ENCODE measurements at regions not wholly inside any gene's neighbourhood (a gene's known extent, or its start where the extent isn't known, plus 50 kb on each side); places are given as distances from the start of the nearest gene placed in this dataset.

DNA sequence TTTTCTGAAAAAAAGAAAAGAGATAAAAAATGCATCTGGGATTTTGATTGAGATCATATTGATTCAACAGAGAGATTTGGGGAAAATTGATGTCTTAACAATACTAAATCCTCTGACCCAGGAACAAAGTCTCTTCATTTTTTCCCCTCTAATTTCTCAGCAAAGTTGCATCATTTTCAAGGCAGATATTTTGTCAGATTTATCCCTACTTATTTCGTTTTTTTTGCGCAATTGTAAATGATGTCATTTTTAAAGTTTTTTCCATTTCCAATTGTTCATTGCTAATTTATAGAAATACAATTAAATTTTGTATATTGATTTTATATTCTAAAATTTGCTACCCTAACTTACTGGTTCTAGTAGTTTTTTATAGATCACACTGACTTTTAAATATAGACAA lies 97.7 kb upstream of the TMEM170B start:
- no peaks in the 10 kb centered on the region for H3K36me3 ChIP-seq (ENCODE audit: control insufficient read depth in 2 of 2, insufficient read depth in 2 of 2, low read length in 2 of 2)
- peak overlapping the region in 1 of 2 donors; percentile 32 for H3K27ac ChIP-seq (ENCODE audit: low read depth in 2 of 2, low read length in 2 of 2)
- H3K4me1 ChIP-seq (ENCODE audit: control insufficient read depth in 2 of 2, insufficient read depth in 2 of 2, low read length in 2 of 2) = peaks cover 5 to 20% of the 10 kb centered on the region in 2 donors
- no peak overlapping the region for H3K9ac ChIP-seq (ENCODE audit: low read depth in 1 of 2, low read length in 2 of 2)
- H3K9me3 ChIP-seq (ENCODE audit: control insufficient read depth in 2 of 2, low read length in 2 of 2) = no peaks in the 10 kb centered on the region
- no peak overlapping the region for H3K4me3 ChIP-seq (ENCODE audit: low read length in 2 of 2)
- no peaks in the 10 kb centered on the region for H3K27me3 ChIP-seq (ENCODE audit: control insufficient read depth in 2 of 2, insufficient read depth in 2 of 2, low read length in 2 of 2)

- Histone ChIP-seq H3K27me3 (ENCODE audit: control insufficient read depth in 2 of 2, insufficient read depth in 2 of 2, low read length in 2 of 2) (no peaks in the 10 kb centered on the region), H3K9ac (ENCODE audit: low read depth in 1 of 2, low read length in 2 of 2) (no peak overlapping the region), H3K4me1 (ENCODE audit: control insufficient read depth in 2 of 2, insufficient read depth in 2 of 2, low read length in 2 of 2) (peaks cover 10 to 28% of the 10 kb centered on the region in 2 donors), H3K9me3 (ENCODE audit: control insufficient read depth in 2 of 2, low read length in 2 of 2) (no peaks in the 10 kb centered on the region), H3K4me3 (ENCODE audit: low read length in 2 of 2) (no peak overlapping the region), H3K36me3 (ENCODE audit: control insufficient read depth in 2 of 2, insufficient read depth in 2 of 2, low read length in 2 of 2) (no peaks in the 10 kb centered on the region), H3K27ac (ENCODE audit: low read depth in 2 of 2, low read length in 2 of 2) (no peak overlapping the region)
Observed at GRCh38 chr6:11439017-11439420, 98.5 kb upstream of the TMEM170B start.

GRCh38 chr6:11437824-11438459 lies 99.6 kb upstream of the TMEM170B start:
- no peaks in the 10 kb centered on the region for H3K9me3 ChIP-seq (ENCODE audit: control insufficient read depth in 2 of 2, low read length in 2 of 2)
- H3K27me3 ChIP-seq (ENCODE audit: control insufficient read depth in 2 of 2, insufficient read depth in 2 of 2, low read length in 2 of 2) = no peaks in the 10 kb centered on the region
- H3K9ac ChIP-seq (ENCODE audit: low read depth in 1 of 2, low read length in 2 of 2) = no peak overlapping the region
- H3K4me3 ChIP-seq (ENCODE audit: low read length in 2 of 2) = no peak overlapping the region
- H3K27ac ChIP-seq (ENCODE audit: low read depth in 2 of 2, low read length in 2 of 2) = peak overlapping the region in 1 of 2 donors; percentile 2
- H3K4me1 ChIP-seq (ENCODE audit: control insufficient read depth in 2 of 2, insufficient read depth in 2 of 2, low read length in 2 of 2) = peaks cover 18 to 34% of the 10 kb centered on the region in 2 donors
- H3K36me3 ChIP-seq (ENCODE audit: control insufficient read depth in 2 of 2, insufficient read depth in 2 of 2, low read length in 2 of 2) = no peaks in the 10 kb centered on the region

- H3K27me3 ChIP-seq (ENCODE audit: control insufficient read depth in 2 of 2, insufficient read depth in 2 of 2, low read length in 2 of 2) = no peaks in the 10 kb centered on the region
- no peak overlapping the region for H3K27ac ChIP-seq (ENCODE audit: low read depth in 2 of 2, low read length in 2 of 2)
- no peak overlapping the region for H3K9ac ChIP-seq (ENCODE audit: low read depth in 1 of 2, low read length in 2 of 2)
- H3K4me3 ChIP-seq (ENCODE audit: low read length in 2 of 2) = no peak overlapping the region
- no peaks in the 10 kb centered on the region for H3K9me3 ChIP-seq (ENCODE audit: control insufficient read depth in 2 of 2, low read length in 2 of 2)
- no peaks in the 10 kb centered on the region for H3K36me3 ChIP-seq (ENCODE audit: control insufficient read depth in 2 of 2, insufficient read depth in 2 of 2, low read length in 2 of 2)
- peaks cover 18 to 34% of the 10 kb centered on the region in 2 donors for H3K4me1 ChIP-seq (ENCODE audit: control insufficient read depth in 2 of 2, insufficient read depth in 2 of 2, low read length in 2 of 2)
Observed at GRCh38 chr6:11436508-11437096, 100.9 kb upstream of the TMEM170B start.

DNA sequence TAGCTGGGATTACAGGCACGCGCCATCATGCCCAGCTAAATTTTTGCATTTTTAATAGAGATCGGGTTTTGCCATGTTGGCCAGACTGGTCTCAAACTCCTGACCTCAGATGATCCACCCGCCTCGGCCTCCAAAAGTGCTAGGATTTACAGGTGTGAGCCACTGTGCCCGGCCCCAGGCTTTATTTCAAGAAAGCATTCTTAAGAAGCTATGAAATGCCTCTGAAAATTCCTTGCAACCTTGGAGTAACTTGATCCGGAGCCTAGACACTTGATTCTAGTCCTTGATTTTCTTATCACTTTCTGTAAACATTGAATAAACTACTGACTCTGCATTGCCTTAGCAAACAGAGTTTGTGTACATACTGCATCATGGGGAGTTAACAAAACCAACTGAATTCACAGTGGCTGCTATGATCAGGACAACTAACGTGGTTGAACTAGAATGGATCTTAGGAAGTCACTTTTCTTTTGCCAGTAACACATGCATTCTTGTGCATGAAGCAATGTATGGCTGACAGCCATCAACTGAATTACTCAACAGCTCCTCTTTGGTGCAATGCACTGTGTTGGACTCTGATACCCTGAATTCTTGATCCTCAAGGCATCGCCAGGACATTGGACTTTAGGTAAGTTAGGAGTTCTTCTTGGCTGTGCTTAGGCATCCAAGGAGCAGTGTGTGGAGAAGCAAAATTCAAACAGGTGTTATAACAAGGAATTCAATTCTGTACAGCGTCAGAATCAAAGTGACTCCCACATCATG lies 102.8 kb upstream of the TMEM170B start:
- peaks cover 18 to 34% of the 10 kb centered on the region in 2 donors for H3K4me1 ChIP-seq (ENCODE audit: control insufficient read depth in 2 of 2, insufficient read depth in 2 of 2, low read length in 2 of 2)
- H3K36me3 ChIP-seq (ENCODE audit: control insufficient read depth in 2 of 2, insufficient read depth in 2 of 2, low read length in 2 of 2) = no peaks in the 10 kb centered on the region
- no peaks in the 10 kb centered on the region for H3K27me3 ChIP-seq (ENCODE audit: control insufficient read depth in 2 of 2, insufficient read depth in 2 of 2, low read length in 2 of 2)
- H3K4me3 ChIP-seq (ENCODE audit: low read length in 2 of 2) = peak overlapping the region; percentile 7 to 16
- H3K9ac ChIP-seq (ENCODE audit: low read depth in 1 of 2, low read length in 2 of 2) = peak overlapping the region in 1 of 2 donors; percentile 24
- no peaks in the 10 kb centered on the region for H3K9me3 ChIP-seq (ENCODE audit: control insufficient read depth in 2 of 2, low read length in 2 of 2)
- H3K27ac ChIP-seq (ENCODE audit: low read depth in 2 of 2, low read length in 2 of 2) = peak overlapping the region; percentile 26 to 61

GRCh38 chr6:11433860-11434259 lies 103.7 kb upstream of the TMEM170B start:
- H3K4me3 ChIP-seq (ENCODE audit: low read length in 2 of 2) = peak overlapping the region; percentile 16 to 29
- peak overlapping the region in 1 of 2 donors; percentile 24 for H3K9ac ChIP-seq (ENCODE audit: low read depth in 1 of 2, low read length in 2 of 2)
- peaks cover 18 to 28% of the 10 kb centered on the region in 2 donors for H3K4me1 ChIP-seq (ENCODE audit: control insufficient read depth in 2 of 2, insufficient read depth in 2 of 2, low read length in 2 of 2)
- H3K27me3 ChIP-seq (ENCODE audit: control insufficient read depth in 2 of 2, insufficient read depth in 2 of 2, low read length in 2 of 2) = no peaks in the 10 kb centered on the region
- no peaks in the 10 kb centered on the region for H3K9me3 ChIP-seq (ENCODE audit: control insufficient read depth in 2 of 2, low read length in 2 of 2)
- H3K36me3 ChIP-seq (ENCODE audit: control insufficient read depth in 2 of 2, insufficient read depth in 2 of 2, low read length in 2 of 2) = no peaks in the 10 kb centered on the region
- H3K27ac ChIP-seq (ENCODE audit: low read depth in 2 of 2, low read length in 2 of 2) = peak overlapping the region; percentile 26 to 61

DNA sequence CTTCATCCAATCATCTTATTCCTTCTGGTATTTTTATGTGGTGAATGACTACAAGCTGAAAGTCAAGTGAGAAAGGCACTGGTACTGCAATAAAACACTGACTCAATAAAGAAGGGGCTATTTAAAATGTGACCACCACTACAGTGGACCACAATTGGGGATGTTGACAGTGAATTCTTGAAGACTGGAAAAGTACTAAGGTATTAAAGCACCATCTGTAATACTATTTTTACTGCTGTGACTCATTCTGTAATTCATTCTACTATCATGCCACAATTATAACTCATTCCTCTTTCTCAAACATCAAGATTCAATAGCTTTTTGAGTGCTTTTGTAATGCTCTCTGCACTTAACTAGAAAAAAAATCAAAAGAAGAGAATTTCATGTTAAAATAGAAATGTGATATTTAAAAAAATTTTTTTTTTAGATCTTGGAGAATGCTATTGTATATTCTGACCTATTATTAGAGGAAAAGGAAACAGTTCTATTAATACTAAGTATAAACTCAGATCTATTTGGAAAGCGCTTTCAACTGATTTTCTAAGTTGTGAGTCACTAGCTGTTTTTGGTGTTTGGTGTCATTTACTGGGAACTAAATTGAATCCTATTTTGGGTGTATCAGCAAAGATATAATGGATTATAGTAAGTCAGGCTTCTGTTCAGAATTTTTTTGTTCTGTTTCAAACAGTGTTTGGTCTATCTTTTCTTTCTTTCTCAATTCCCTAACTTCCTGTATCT lies 104.7 kb upstream of the TMEM170B start:
- no peak overlapping the region for H3K9ac ChIP-seq (ENCODE audit: low read depth in 1 of 2, low read length in 2 of 2)
- no peaks in the 10 kb centered on the region for H3K9me3 ChIP-seq (ENCODE audit: control insufficient read depth in 2 of 2, low read length in 2 of 2)
- H3K27me3 ChIP-seq (ENCODE audit: control insufficient read depth in 2 of 2, insufficient read depth in 2 of 2, low read length in 2 of 2) = no peaks in the 10 kb centered on the region
- peaks cover 22 to 32% of the 10 kb centered on the region in 2 donors for H3K4me1 ChIP-seq (ENCODE audit: control insufficient read depth in 2 of 2, insufficient read depth in 2 of 2, low read length in 2 of 2)
- H3K36me3 ChIP-seq (ENCODE audit: control insufficient read depth in 2 of 2, insufficient read depth in 2 of 2, low read length in 2 of 2) = no peaks in the 10 kb centered on the region
- peak overlapping the region in 1 of 2 donors; percentile 35 for H3K27ac ChIP-seq (ENCODE audit: low read depth in 2 of 2, low read length in 2 of 2)
- H3K4me3 ChIP-seq (ENCODE audit: low read length in 2 of 2) = no peak overlapping the region

GRCh38 chr6:11432091-11432490 lies 105.5 kb upstream of the TMEM170B start:
- Histone ChIP-seq H3K4me1 (ENCODE audit: control insufficient read depth in 2 of 2, insufficient read depth in 2 of 2, low read length in 2 of 2) (peaks cover 22 to 33% of the 10 kb centered on the region in 2 donors), H3K27ac (ENCODE audit: low read depth in 2 of 2, low read length in 2 of 2) (no peak overlapping the region), H3K4me3 (ENCODE audit: low read length in 2 of 2) (no peak overlapping the region), H3K9ac (ENCODE audit: low read depth in 1 of 2, low read length in 2 of 2) (no peak overlapping the region), H3K9me3 (ENCODE audit: control insufficient read depth in 2 of 2, low read length in 2 of 2) (no peaks in the 10 kb centered on the region), H3K36me3 (ENCODE audit: control insufficient read depth in 2 of 2, insufficient read depth in 2 of 2, low read length in 2 of 2) (no peaks in the 10 kb centered on the region), H3K27me3 (ENCODE audit: control insufficient read depth in 2 of 2, insufficient read depth in 2 of 2, low read length in 2 of 2) (no peaks in the 10 kb centered on the region)

DNA sequence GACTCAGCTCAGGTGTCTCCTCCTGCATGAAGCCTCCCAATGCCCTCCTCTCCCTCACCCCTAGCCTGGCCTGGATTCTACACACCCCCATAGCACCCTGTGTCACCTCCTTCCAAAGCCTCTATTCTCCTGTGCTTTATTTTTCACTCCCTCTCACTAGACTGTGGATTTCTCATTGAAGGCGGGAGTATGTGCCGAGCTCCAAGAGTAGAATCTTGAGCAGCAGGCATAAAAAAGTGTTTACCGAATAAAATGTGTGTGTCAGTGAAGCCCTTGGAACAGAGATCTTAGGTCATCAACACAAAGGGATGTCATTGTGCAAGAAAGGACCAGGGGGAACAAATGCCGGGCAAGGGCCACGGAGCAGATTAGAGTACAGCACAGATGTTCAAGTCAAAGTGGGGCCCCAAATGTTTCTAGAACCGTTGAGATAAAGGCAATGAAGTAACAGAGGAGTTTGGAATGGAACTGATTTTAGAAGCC lies 106.1 kb upstream of the TMEM170B start:
- no peaks in the 10 kb centered on the region for H3K27me3 ChIP-seq (ENCODE audit: control insufficient read depth in 2 of 2, insufficient read depth in 2 of 2, low read length in 2 of 2)
- peaks cover 22 to 33% of the 10 kb centered on the region in 2 donors for H3K4me1 ChIP-seq (ENCODE audit: control insufficient read depth in 2 of 2, insufficient read depth in 2 of 2, low read length in 2 of 2)
- no peaks in the 10 kb centered on the region for H3K36me3 ChIP-seq (ENCODE audit: control insufficient read depth in 2 of 2, insufficient read depth in 2 of 2, low read length in 2 of 2)
- H3K9me3 ChIP-seq (ENCODE audit: control insufficient read depth in 2 of 2, low read length in 2 of 2) = no peaks in the 10 kb centered on the region
- H3K27ac ChIP-seq (ENCODE audit: low read depth in 2 of 2, low read length in 2 of 2) = no peak overlapping the region
- H3K4me3 ChIP-seq (ENCODE audit: low read length in 2 of 2) = no peak overlapping the region
- H3K9ac ChIP-seq (ENCODE audit: low read depth in 1 of 2, low read length in 2 of 2) = no peak overlapping the region

Data from mucosa of rectum (tissue), 2 donors.